SK-N-SH treated with all-trans-retinoic acid at 6 μM for 48 hours (cell line): ENCODE measurements at regions not wholly inside any gene's neighbourhood (a gene's known extent, or its start where the extent isn't known, plus 50 kb on each side); places are given as distances from the start of the nearest gene placed in this dataset.

Experiments used
- ATAC-seq: fragments of 200-7000 bp; cut with Tn5 transposase; 3 replicates; pipeline ENCODE4 v1.9.1; 2020; ENCODE audit warnings: mild to moderate bottlenecking, moderate library complexity
- ARNTL ChIP-seq: fragments of 450-650 bp; formaldehyde crosslinking; IDR thresholded peaks from 2 replicates; pipeline ENCODE4 v1.5.0; 2020; ENCODE audit warnings: low read depth, mild to moderate bottlenecking, moderate library complexity, borderline replicate concordance
- CSDC2 ChIP-seq: fragments of 250-450 bp; sonication (Bioruptor Pico); IDR thresholded peaks from 2 replicates; pipeline ENCODE4 v1.5.0; 2020; ENCODE audit warnings: mild to moderate bottlenecking, moderate library complexity
- CSRNP3 ChIP-seq: fragments of 250-450 bp; sonication (Bioruptor Pico); IDR thresholded peaks from 2 replicates; pipeline ENCODE4 v1.5.1; 2021; ENCODE audit warnings: mild to moderate bottlenecking, moderate library complexity
- ISL1 ChIP-seq: fragments of 250-450 bp; sonication (Bioruptor Pico); IDR thresholded peaks from 2 replicates; pipeline ENCODE4 v2.1.2; 2022; ENCODE audit warnings: mild to moderate bottlenecking, moderate library complexity
- OSR1 ChIP-seq: fragments of 250-450 bp; sonication (Bioruptor Pico); IDR thresholded peaks from 2 replicates; pipeline ENCODE4 v1.8.0; 2022; ENCODE audit warnings: moderate library complexity, mild to moderate bottlenecking, inconsistent platforms
- PPARA ChIP-seq: fragments of 250-450 bp; sonication (Bioruptor Pico); IDR thresholded peaks from 2 replicates; pipeline ENCODE4 v1.5.0; 2020; ENCODE audit warnings: mild to moderate bottlenecking, borderline replicate concordance
- RARB ChIP-seq: fragments of 250-450 bp; sonication (Bioruptor Pico); IDR thresholded peaks from 2 replicates; pipeline ENCODE4 v1.8.0; 2021; ENCODE audit warnings: mild to moderate bottlenecking, moderate library complexity
- SNAI2 ChIP-seq: fragments of 250-450 bp; sonication (Bioruptor Pico); IDR thresholded peaks from 2 replicates; pipeline ENCODE4 v1.5.0; 2020; ENCODE audit warnings: mild to moderate bottlenecking, moderate library complexity
- TCF4 ChIP-seq: fragments of 250-450 bp; sonication (Bioruptor Pico); IDR thresholded peaks from 2 replicates; pipeline ENCODE4 v1.8.0; 2021; ENCODE audit warnings: mild to moderate bottlenecking, moderate library complexity, borderline replicate concordance
- TOX ChIP-seq: fragments of 250-450 bp; sonication (Bioruptor Pico); IDR thresholded peaks from 2 replicates; pipeline ENCODE4 v1.8.0; 2021; ENCODE audit warnings: mild to moderate bottlenecking, moderate library complexity, borderline replicate concordance
- ZC3H10 ChIP-seq: fragments of 250-450 bp; sonication (Bioruptor Pico); IDR thresholded peaks from 2 replicates; pipeline ENCODE4 v1.5.1; 2021; ENCODE audit warnings: mild to moderate bottlenecking, moderate library complexity
- ZFP3 ChIP-seq: fragments of 250-450 bp; sonication (Bioruptor Pico); IDR thresholded peaks from 2 replicates; pipeline ENCODE4 v1.5.0; 2020; ENCODE audit warnings: mild to moderate bottlenecking, moderate library complexity
- ZFP30 ChIP-seq: fragments of 450-650 bp; formaldehyde crosslinking; IDR thresholded peaks from 2 replicates; pipeline ENCODE4 v1.5.0; 2022; ENCODE audit warnings: mild to moderate bottlenecking, moderate library complexity
- ZNF565 ChIP-seq: fragments of 450-650 bp; formaldehyde crosslinking; conservative IDR thresholded peaks from 2 replicates; pipeline ENCODE4 v1.5.0; 2020; ENCODE audit warnings: low read depth, mild to moderate bottlenecking, moderate library complexity
- ZNF70 ChIP-seq: fragments of 450-650 bp; formaldehyde crosslinking; IDR thresholded peaks from 2 replicates; pipeline ENCODE4 v1.5.0; 2020; ENCODE audit warnings: mild to moderate bottlenecking, moderate library complexity
- ZNF8 ChIP-seq: fragments of 450-650 bp; formaldehyde crosslinking; IDR thresholded peaks from 2 replicates; pipeline ENCODE4 v1.5.0; 2020; ENCODE audit warnings: mild to moderate bottlenecking, moderate library complexity
- TF ChIP-seq, protein P1 (sequence below): fragments of 250-450 bp; sonication (Bioruptor Pico); IDR thresholded peaks from 2 replicates; pipeline ENCODE4 v1.8.0; 2020; ENCODE audit warnings: mild to moderate bottlenecking, moderate library complexity, borderline replicate concordance
- TF ChIP-seq, protein P2 (sequence below): fragments of 250-450 bp; sonication (Bioruptor Pico); IDR thresholded peaks from 2 replicates; pipeline ENCODE4 v1.5.0; 2020; ENCODE audit warnings: mild to moderate bottlenecking, moderate library complexity
- TF ChIP-seq, protein P3 (sequence below): fragments of 250-450 bp; sonication (Bioruptor Pico); IDR thresholded peaks from 2 replicates; pipeline ENCODE4 v1.8.0; 2021; ENCODE audit warnings: low read depth, mild to moderate bottlenecking, moderate library complexity, borderline replicate concordance

GRCh38 chr3:110093812-110094401 is 756.6 kb upstream of the DPPA4 start:
- no peak for TF ChIP-seq OSR1 (CRISPR knock-in tag)
- TF ChIP-seq, protein P1, sequence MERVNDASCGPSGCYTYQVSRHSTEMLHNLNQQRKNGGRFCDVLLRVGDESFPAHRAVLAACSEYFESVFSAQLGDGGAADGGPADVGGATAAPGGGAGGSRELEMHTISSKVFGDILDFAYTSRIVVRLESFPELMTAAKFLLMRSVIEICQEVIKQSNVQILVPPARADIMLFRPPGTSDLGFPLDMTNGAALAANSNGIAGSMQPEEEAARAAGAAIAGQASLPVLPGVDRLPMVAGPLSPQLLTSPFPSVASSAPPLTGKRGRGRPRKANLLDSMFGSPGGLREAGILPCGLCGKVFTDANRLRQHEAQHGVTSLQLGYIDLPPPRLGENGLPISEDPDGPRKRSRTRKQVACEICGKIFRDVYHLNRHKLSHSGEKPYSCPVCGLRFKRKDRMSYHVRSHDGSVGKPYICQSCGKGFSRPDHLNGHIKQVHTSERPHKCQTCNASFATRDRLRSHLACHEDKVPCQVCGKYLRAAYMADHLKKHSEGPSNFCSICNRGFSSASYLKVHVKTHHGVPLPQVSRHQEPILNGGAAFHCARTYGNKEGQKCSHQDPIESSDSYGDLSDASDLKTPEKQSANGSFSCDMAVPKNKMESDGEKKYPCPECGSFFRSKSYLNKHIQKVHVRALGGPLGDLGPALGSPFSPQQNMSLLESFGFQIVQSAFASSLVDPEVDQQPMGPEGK (CRISPR knock-in tag) = no peak
- TF ChIP-seq ZC3H10 (CRISPR knock-in tag) = no peak
- TF ChIP-seq CSDC2 (CRISPR knock-in tag) = no peak
- TF ChIP-seq, protein P2, sequence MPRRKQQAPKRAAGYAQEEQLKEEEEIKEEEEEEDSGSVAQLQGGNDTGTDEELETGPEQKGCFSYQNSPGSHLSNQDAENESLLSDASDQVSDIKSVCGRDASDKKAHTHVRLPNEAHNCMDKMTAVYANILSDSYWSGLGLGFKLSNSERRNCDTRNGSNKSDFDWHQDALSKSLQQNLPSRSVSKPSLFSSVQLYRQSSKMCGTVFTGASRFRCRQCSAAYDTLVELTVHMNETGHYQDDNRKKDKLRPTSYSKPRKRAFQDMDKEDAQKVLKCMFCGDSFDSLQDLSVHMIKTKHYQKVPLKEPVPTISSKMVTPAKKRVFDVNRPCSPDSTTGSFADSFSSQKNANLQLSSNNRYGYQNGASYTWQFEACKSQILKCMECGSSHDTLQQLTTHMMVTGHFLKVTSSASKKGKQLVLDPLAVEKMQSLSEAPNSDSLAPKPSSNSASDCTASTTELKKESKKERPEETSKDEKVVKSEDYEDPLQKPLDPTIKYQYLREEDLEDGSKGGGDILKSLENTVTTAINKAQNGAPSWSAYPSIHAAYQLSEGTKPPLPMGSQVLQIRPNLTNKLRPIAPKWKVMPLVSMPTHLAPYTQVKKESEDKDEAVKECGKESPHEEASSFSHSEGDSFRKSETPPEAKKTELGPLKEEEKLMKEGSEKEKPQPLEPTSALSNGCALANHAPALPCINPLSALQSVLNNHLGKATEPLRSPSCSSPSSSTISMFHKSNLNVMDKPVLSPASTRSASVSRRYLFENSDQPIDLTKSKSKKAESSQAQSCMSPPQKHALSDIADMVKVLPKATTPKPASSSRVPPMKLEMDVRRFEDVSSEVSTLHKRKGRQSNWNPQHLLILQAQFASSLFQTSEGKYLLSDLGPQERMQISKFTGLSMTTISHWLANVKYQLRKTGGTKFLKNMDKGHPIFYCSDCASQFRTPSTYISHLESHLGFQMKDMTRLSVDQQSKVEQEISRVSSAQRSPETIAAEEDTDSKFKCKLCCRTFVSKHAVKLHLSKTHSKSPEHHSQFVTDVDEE (CRISPR knock-in tag) = no peak
- TF ChIP-seq SNAI2 (CRISPR knock-in tag) = no peak
- TF ChIP-seq ARNTL (CRISPR knock-in tag) = no peak
- no peak for TF ChIP-seq ZFP3 (CRISPR knock-in tag)
- TF ChIP-seq ZNF8 = no peak
- TF ChIP-seq, protein P3, sequence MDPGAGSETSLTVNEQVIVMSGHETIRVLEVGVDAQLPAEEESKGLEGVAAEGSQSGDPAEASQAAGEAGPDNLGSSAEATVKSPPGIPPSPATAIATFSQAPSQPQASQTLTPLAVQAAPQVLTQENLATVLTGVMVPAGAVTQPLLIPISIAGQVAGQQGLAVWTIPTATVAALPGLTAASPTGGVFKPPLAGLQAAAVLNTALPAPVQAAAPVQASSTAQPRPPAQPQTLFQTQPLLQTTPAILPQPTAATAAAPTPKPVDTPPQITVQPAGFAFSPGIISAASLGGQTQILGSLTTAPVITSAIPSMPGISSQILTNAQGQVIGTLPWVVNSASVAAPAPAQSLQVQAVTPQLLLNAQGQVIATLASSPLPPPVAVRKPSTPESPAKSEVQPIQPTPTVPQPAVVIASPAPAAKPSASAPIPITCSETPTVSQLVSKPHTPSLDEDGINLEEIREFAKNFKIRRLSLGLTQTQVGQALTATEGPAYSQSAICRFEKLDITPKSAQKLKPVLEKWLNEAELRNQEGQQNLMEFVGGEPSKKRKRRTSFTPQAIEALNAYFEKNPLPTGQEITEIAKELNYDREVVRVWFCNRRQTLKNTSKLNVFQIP (CRISPR knock-in tag) = no peak
- no peak for TF ChIP-seq CSRNP3 (CRISPR knock-in tag)
- no peak for TF ChIP-seq RARB (CRISPR knock-in tag)
- TF ChIP-seq ISL1 (CRISPR knock-in tag) = no peak
- TF ChIP-seq ZFP30 (CRISPR knock-in tag) = no peak
- no peak for TF ChIP-seq TCF4 (CRISPR knock-in tag)
- no peak for TF ChIP-seq PPARA (CRISPR knock-in tag)
- ATAC-seq = no peak

DNA sequence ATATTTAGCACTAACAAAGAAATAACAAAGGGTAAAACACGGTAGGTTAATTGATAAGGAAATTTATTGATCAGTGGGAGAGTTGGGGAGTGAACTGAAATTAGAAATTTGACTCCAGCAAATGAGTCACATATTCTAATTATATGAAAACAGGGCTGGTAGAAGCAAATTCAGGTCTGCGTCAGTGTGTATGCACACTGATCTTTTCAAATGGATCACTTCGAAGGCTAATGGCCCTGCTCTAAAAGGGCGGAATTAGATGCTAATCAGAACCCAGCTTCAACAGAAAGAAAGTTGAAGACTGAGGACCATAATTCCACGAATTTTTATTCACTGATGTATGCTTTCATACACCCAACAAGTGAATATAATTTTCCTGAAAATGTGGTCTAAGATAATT is 762.4 kb upstream of the DPPA4 start:
- ATAC-seq = peak; percentile 67
- TF ChIP-seq ZNF70 (CRISPR knock-in tag) = no peak
- no peak for TF ChIP-seq ARNTL (CRISPR knock-in tag)
- no peak for TF ChIP-seq ZFP3 (CRISPR knock-in tag)
- no peak for TF ChIP-seq ZNF565 (CRISPR knock-in tag)
- TF ChIP-seq TOX (CRISPR knock-in tag) = no peak
- TF ChIP-seq ISL1 (CRISPR knock-in tag) = no peak
- TF ChIP-seq, protein P3 (CRISPR knock-in tag) = no peak
- no peak for TF ChIP-seq ZC3H10 (CRISPR knock-in tag)
- no peak for TF ChIP-seq TCF4 (CRISPR knock-in tag)
- no peak for TF ChIP-seq CSRNP3 (CRISPR knock-in tag)
- no peak for TF ChIP-seq OSR1 (CRISPR knock-in tag)
- no peak for TF ChIP-seq ZFP30 (CRISPR knock-in tag)
- TF ChIP-seq SNAI2 (CRISPR knock-in tag) = no peak
